GM21737 (cell line): ENCODE measurements at regions not wholly inside any gene's neighbourhood (a gene's known extent, or its start where the extent isn't known, plus 50 kb on each side); places are given as distances from the start of the nearest gene placed in this dataset.
"Not testable (repeated sequence)": the region's sequence is repeated elsewhere in the genome, so short reads cannot be mapped to it uniquely, and the experiment has no call there.

Source experiments
- ATAC-seq: cut with Tn5 transposase; IDR thresholded peaks from one replicate; pipeline ENCODE4 v1.9.1; 2021; ENCODE audit warnings: mild to moderate bottlenecking, moderate library complexity; ENCODE audit not compliant: unreplicated experiment

- ATAC-seq: no peak
Observed at GRCh38 chr6:167661552-167662044, 165.1 kb upstream of the AFDN start.

- no peak for ATAC-seq
Observed at GRCh38 chr6:167662075-167662880, 164.4 kb upstream of the AFDN start.

GRCh38 chr6:167662881-167663205 lies 163.9 kb upstream of the AFDN start:
- no peak for ATAC-seq

DNA sequence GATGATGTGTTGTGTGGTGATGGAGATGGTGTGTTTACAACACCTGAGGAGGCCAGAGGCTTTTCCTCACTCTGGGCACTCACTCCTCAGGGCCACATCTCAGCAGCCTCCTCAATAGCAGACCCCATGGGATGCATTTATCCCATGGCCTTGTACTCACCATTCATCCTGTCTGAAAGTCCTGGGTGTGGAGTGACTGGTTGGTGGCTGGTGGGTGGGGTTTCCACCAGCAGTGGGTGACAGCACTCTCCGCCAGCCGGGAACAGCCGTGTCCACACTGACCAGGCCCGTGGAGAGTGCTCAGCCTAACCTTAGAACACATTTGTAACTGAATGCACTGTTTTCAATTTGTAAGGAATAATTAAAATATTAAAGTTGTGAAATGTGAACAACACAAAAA lies 163.4 kb upstream of the AFDN start:
- ATAC-seq: no peak

GRCh38 chr6:167663784-167664443 lies 162.8 kb upstream of the AFDN start:
- ATAC-seq: no peak

GRCh38 chr6:167664678-167665660 lies 161.7 kb upstream of the AFDN start:
- ATAC-seq: no peak

GRCh38 chr6:167665698-167666330 lies 160.9 kb upstream of the AFDN start:
- no peak for ATAC-seq

DNA sequence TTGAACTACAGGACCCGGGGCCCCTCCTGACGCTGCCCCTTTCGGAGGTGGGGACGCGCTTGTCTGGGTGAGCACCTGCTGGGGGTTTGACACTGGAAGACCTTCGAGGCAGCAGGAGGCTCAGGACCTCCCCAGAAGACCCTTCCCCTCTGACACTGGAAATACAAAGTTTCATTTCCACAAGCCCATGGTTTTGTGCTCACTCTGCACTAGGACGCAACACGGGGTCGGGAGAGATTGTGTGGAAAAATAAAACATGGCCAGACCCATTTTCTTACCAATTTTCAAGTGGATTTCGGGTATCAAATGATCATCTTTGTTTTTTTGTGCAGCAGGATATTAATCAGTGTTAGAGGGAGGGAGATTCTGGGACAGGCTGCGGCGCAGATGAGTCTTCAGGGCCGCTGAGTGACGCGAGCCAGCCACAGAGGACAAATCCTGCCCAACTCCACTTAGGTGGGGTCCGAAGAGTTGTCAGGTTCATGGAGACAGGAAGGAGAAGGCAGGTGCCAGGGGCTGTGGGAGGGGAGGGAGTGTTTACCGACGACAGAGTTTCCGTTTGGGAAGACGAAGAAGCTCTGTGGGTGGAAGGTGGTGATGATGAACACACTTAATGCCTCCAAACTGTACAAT lies 160.0 kb upstream of the AFDN start:
- no peak for ATAC-seq

- ATAC-seq: no peak
Observed at GRCh38 chr6:167667204-167668018, 159.3 kb upstream of the AFDN start.

GRCh38 chr6:167668019-167668753 lies 158.5 kb upstream of the AFDN start:
- no peak for ATAC-seq

DNA sequence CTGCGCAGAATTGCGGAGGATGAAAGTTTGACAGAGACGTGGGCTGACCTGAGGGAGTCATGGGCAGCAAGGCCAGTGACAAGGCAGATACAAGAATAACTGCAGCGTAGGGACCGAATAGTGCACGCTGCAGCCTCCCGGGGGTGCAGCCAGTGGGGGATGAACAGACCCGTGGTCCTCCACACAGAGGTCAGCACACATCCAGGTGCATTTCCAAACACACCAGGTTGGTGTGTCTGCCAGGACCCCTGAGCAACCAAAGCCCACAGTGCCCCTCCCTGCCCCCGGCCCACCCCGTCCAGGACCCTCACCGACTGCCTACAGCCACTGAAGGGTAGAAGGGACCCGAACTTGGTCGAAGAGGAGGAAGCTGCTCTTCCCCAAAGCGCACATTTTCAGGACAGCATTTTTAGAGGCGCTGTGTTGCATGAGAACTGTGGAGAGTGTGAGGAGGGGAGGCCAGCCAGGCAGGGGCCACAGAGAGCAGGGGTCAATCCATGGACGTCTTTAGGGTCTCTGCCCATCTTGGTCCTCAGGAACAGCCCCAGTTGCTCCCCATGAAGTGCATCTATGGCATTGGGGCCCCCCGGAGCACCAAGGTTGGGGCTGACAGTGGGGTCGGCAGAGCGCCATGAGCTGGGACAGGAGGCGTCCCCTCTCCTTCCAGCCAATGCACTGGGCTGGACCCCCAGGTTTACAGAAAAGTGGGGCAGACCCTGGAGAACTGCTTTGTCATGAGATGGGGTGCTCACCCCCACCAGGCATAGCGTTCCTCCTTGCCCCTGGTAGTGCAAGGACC lies 157.8 kb upstream of the AFDN start:
- ATAC-seq: no peak

DNA sequence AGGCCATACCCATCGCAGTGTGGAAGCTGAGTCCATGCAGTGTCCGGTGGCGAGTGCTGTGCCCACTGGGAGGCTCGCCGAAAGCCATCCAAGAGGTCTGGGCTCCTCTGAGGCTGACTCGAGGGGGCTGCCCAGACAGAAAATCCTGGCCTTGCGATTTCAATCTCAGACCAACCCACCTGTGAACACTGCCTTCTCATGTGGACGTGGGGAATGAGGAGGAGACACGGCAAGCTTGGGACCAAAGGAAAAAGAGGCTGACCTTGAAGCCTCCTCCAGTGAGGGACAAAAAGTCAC lies 157.2 kb upstream of the AFDN start:
- ATAC-seq: no peak

GRCh38 chr6:167669870-167670802 lies 156.6 kb upstream of the AFDN start:
- ATAC-seq: no peak

DNA sequence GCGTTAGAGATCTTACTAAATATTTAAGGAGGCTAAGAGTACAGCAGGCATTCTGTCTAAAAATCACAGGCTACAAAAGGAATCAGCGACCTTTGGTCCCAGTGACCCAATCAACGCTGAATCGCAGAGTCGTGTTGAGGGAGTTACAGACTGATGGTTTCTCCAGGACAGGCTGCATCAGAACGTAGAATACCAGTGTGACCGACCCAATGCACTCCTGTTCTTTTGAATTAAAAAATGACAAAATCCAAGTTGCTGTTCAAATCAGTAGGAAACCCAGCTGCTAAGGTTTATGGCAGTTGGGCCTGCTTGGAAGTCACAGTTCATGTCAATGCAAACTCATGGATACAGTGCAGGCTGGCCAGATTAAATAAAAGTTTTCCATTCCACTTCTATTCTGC lies 155.8 kb upstream of the AFDN start:
- no peak for ATAC-seq

- not testable (repeated sequence) for ATAC-seq
Observed at GRCh38 chr6:167671379-167671976, 155.2 kb upstream of the AFDN start.

- no peak for ATAC-seq
Observed at GRCh38 chr6:167671977-167672687, 154.6 kb upstream of the AFDN start.
